Naive thymus-derived CD4-positive, alpha-beta T cell (primary cell): ENCODE measurements at regions not wholly inside any gene's neighbourhood (a gene's known extent, or its start where the extent isn't known, plus 50 kb on each side); places are given as distances from the start of the nearest gene placed in this dataset.
"Not testable (repeated sequence)": the region's sequence is repeated elsewhere in the genome, so short reads cannot be mapped to it uniquely, and the experiment has no call there.

ENCODE experiments used
- ATAC-seq: fragments of 150-1000 bp; cut with Tn5 transposase; 2 replicates; pipeline ENCODE4 v1.10.0; 2021; ENCODE audit warnings: mild to moderate bottlenecking, moderate library complexity
- CTCF ChIA-PET: fragments of 350-600 bp; sonication (Branson Sonifier 250); formaldehyde crosslinking; loops from one replicate; lab custom pipeline; 2021; ENCODE audit warnings: antibody characterized with exemption; lab: Charles Lee
- POLR2A ChIA-PET: fragments of 350-600 bp; sonication (Branson Sonifier 250); formaldehyde crosslinking; loops from one replicate; lab custom pipeline; 2021; ENCODE audit warnings: antibody characterized with exemption, inconsistent platforms; lab: Charles Lee
- DNase-seq, 9 donors: peaks; one replicate each; pipeline versions ENCODE4 v3.0.0 to v3.0.0-alpha.2; 2020 to 2022; ENCODE audit warnings: mixed read lengths in 1 of 9
- H3K27ac ChIP-seq: one replicate; pipeline ENCODE4 v1.7.0; 2013; ENCODE audit warnings: mild to moderate bottlenecking, low read depth, low read length, moderate library complexity
- H3K27me3 ChIP-seq, 2 donors: one replicate each; pipeline ENCODE4 v1.7.0; 2013; ENCODE audit warnings: low read length in 2 of 2, mild to moderate bottlenecking in 2 of 2, moderate library complexity in 2 of 2; ENCODE audit not compliant: control insufficient read depth in 2 of 2, insufficient read depth in 2 of 2
- H3K36me3 ChIP-seq, 3 experiments: 1 replicate in 2 of 3; 2 replicates in 1 of 3; pipeline ENCODE4 v1.7.0; 2013; ENCODE audit warnings: low read length in 3 of 3, mild to moderate bottlenecking in 3 of 3, moderate library complexity in 1 of 3; ENCODE audit not compliant: insufficient read depth in 3 of 3, control insufficient read depth in 2 of 3
- H3K4me1 ChIP-seq, 2 donors: one replicate each; pipeline ENCODE4 v1.7.0; 2013; ENCODE audit warnings: low read length in 2 of 2, mild to moderate bottlenecking in 2 of 2, moderate library complexity in 1 of 2; ENCODE audit not compliant: control insufficient read depth in 2 of 2, insufficient read depth in 2 of 2
- H3K4me3 ChIP-seq: 2 replicates; pipeline ENCODE4 v1.7.0; 2013; ENCODE audit warnings: mild to moderate bottlenecking, low read length
- H3K9me3 ChIP-seq, 3 experiments: 1 replicate in 2 of 3; 2 replicates in 1 of 3; pipeline ENCODE4 v1.7.0; 2013; ENCODE audit warnings: low read length in 3 of 3; ENCODE audit not compliant: control insufficient read depth in 2 of 3
- H3K27ac Mint-ChIP-seq, 9 donors: one replicate each; pipeline ENCODE4 v1.8.0; 2020 to 2022; ENCODE audit warnings: mixed read lengths in 9 of 9, mild to moderate bottlenecking in 8 of 9, moderate library complexity in 5 of 9, inconsistent platforms in 2 of 9
- H3K27me3 Mint-ChIP-seq, 5 donors: one replicate each; pipeline ENCODE4 v1.8.0; 2021 to 2022; ENCODE audit warnings: mixed read lengths in 5 of 5, mild to moderate bottlenecking in 1 of 5
- H3K36me3 Mint-ChIP-seq, 5 donors: one replicate each; pipeline ENCODE4 v1.8.0; 2020 to 2022; ENCODE audit warnings: mixed read lengths in 5 of 5, mild to moderate bottlenecking in 3 of 5, inconsistent platforms in 1 of 5
- H3K4me1 Mint-ChIP-seq, 7 donors: one replicate each; pipeline ENCODE4 v1.8.0; 2020 to 2022; ENCODE audit warnings: mixed read lengths in 7 of 7, mild to moderate bottlenecking in 3 of 7, inconsistent platforms in 1 of 7
- H3K4me3 Mint-ChIP-seq, 10 donors: one replicate each; pipeline ENCODE4 v1.8.0; 2020 to 2022; ENCODE audit warnings: mild to moderate bottlenecking in 10 of 10, mixed read lengths in 10 of 10, moderate library complexity in 6 of 10, inconsistent platforms in 2 of 10
- H3K9me3 Mint-ChIP-seq, 11 donors: one replicate each; pipeline ENCODE4 v1.8.0; 2020 to 2022; ENCODE audit warnings: mixed read lengths in 11 of 11, mild to moderate bottlenecking in 4 of 11, inconsistent platforms in 1 of 11, moderate library complexity in 1 of 11
- intact Hi-C, 2 donors: fragments of 100-400 bp; cut with micrococcal nuclease; formaldehyde crosslinking; loops; one replicate each; pipeline ENCODE4 v1.15.1; 2023

- H3K9me3 ChIP-seq, H3K27ac Mint-ChIP-seq, intact Hi-C loops, POLR2A ChIA-PET, H3K36me3 Mint-ChIP-seq, H3K4me1 Mint-ChIP-seq, H3K27me3 ChIP-seq, CTCF ChIA-PET, ATAC-seq, H3K36me3 ChIP-seq, H3K4me1 ChIP-seq, H3K4me3 ChIP-seq, H3K4me3 Mint-ChIP-seq, H3K27ac ChIP-seq, H3K27me3 Mint-ChIP-seq: not testable (repeated sequence)
- DNase-seq, result peak in 1 of 9 donors; percentile 7
- peaks cover 0 to 12% (median 0%) of the 10 kb centered on the region in 11 donors for H3K9me3 Mint-ChIP-seq
These were observed 187.7 kb upstream of the KCNH7 start for GRCh38 chr2:163026136-163026775.

GRCh38 chr2:163016882-163017281 is 178.3 kb upstream of the KCNH7 start:
- H3K36me3 ChIP-seq, H3K27me3 ChIP-seq, H3K36me3 Mint-ChIP-seq, H3K4me3 Mint-ChIP-seq, H3K27me3 Mint-ChIP-seq, CTCF ChIA-PET, H3K27ac Mint-ChIP-seq, intact Hi-C loops, H3K27ac ChIP-seq, POLR2A ChIA-PET, H3K4me1 Mint-ChIP-seq, H3K9me3 ChIP-seq, ATAC-seq, DNase-seq, H3K4me1 ChIP-seq, H3K4me3 ChIP-seq: not testable (repeated sequence)
- H3K9me3 Mint-ChIP-seq, result peaks cover 0 to 19% (median 9%) of the 10 kb centered on the region in 11 donors

GRCh38 chr2:163011000-163011399 is 172.4 kb upstream of the KCNH7 start:
- no peaks in the 10 kb centered on the region for H3K4me1 ChIP-seq
- DNase-seq (no peak), ATAC-seq (no peak)
- Mint-ChIP-seq H3K27me3 (no peaks in the 10 kb centered on the region), H3K36me3 (peaks cover 0 to 3% (median 0%) of the 10 kb centered on the region in 5 donors), H3K4me3 (no peak overlapping the region), H3K9me3 (peaks cover 2 to 33% (median 7%) of the 10 kb centered on the region in 11 donors), H3K4me1 (no peaks in the 10 kb centered on the region), H3K27ac (peak overlapping the region in 1 of 9 donors; percentile 27)
- H3K27me3 ChIP-seq, result no peaks in the 10 kb centered on the region
- intact Hi-C loops, result no loop called here
- no peak overlapping the region for H3K4me3 ChIP-seq
- ChIA-PET CTCF (no interaction called here), POLR2A (no interaction called here)
- no peaks in the 10 kb centered on the region for H3K36me3 ChIP-seq
- no peaks in the 10 kb centered on the region for H3K9me3 ChIP-seq
- no peak overlapping the region for H3K27ac ChIP-seq

- no peak overlapping the region for H3K27ac ChIP-seq
- no peaks in the 10 kb centered on the region for H3K4me1 Mint-ChIP-seq
- H3K9me3 ChIP-seq, result no peaks in the 10 kb centered on the region
- H3K27me3 ChIP-seq, result no peaks in the 10 kb centered on the region
- H3K4me1 ChIP-seq, result no peaks in the 10 kb centered on the region
- ATAC-seq, result no peak
- no peak overlapping the region for H3K27ac Mint-ChIP-seq
- intact Hi-C loops, result no loop called here
- ChIA-PET POLR2A (no interaction called here), CTCF (no interaction called here)
- H3K4me3 Mint-ChIP-seq, result no peak overlapping the region
- H3K36me3 ChIP-seq, result no peaks in the 10 kb centered on the region
- no peak for DNase-seq
- peaks cover 0 to 24% (median 2%) of the 10 kb centered on the region in 11 donors for H3K9me3 Mint-ChIP-seq
- no peaks in the 10 kb centered on the region for H3K36me3 Mint-ChIP-seq
- no peak overlapping the region for H3K4me3 ChIP-seq
- no peaks in the 10 kb centered on the region for H3K27me3 Mint-ChIP-seq
These were observed 170.1 kb upstream of the KCNH7 start for GRCh38 chr2:163008642-163009041.

- peaks cover 0 to 12% (median 3%) of the 10 kb centered on the region in 11 donors for H3K9me3 Mint-ChIP-seq
- Histone ChIP-seq H3K27ac (no peak overlapping the region), H3K4me1 (no peaks in the 10 kb centered on the region), H3K36me3 (no peaks in the 10 kb centered on the region), H3K9me3 (no peaks in the 10 kb centered on the region), H3K4me3 (no peak overlapping the region), H3K27me3 (no peaks in the 10 kb centered on the region)
- ChIA-PET POLR2A (no interaction called here), CTCF (no interaction called here)
- DNase-seq, result no peak
- no peaks in the 10 kb centered on the region for H3K36me3 Mint-ChIP-seq
- intact Hi-C loops, result no loop called here
- ATAC-seq, result no peak
- H3K27me3 Mint-ChIP-seq, result peaks cover 0 to 4% (median 0%) of the 10 kb centered on the region in 5 donors
- no peak overlapping the region for H3K27ac Mint-ChIP-seq
- no peak overlapping the region for H3K4me3 Mint-ChIP-seq
- H3K4me1 Mint-ChIP-seq, result no peaks in the 10 kb centered on the region
These were observed 156.2 kb upstream of the KCNH7 start for GRCh38 chr2:162994718-162995117.

GRCh38 chr2:162992828-162993227 is 154.3 kb upstream of the KCNH7 start:
- Histone ChIP-seq H3K4me1 (no peaks in the 10 kb centered on the region), H3K4me3 (no peak overlapping the region), H3K27me3 (no peaks in the 10 kb centered on the region), H3K9me3 (no peaks in the 10 kb centered on the region), H3K36me3 (no peaks in the 10 kb centered on the region), H3K27ac (no peak overlapping the region)
- H3K27me3 Mint-ChIP-seq, result peaks cover 0 to 4% (median 0%) of the 10 kb centered on the region in 5 donors
- ChIA-PET POLR2A (no interaction called here), CTCF (no interaction called here)
- no peaks in the 10 kb centered on the region for H3K36me3 Mint-ChIP-seq
- no peak for ATAC-seq
- no peaks in the 10 kb centered on the region for H3K4me1 Mint-ChIP-seq
- DNase-seq, result no peak
- H3K4me3 Mint-ChIP-seq, result no peak overlapping the region
- no peak overlapping the region for H3K27ac Mint-ChIP-seq
- H3K9me3 Mint-ChIP-seq, result peaks cover 0 to 19% (median 6%) of the 10 kb centered on the region in 11 donors
- intact Hi-C loops, result no loop called here

GRCh38 chr2:162989507-162989906 is 150.9 kb upstream of the KCNH7 start:
- no peaks in the 10 kb centered on the region for H3K4me1 Mint-ChIP-seq
- Histone ChIP-seq H3K36me3 (no peaks in the 10 kb centered on the region), H3K4me1 (no peaks in the 10 kb centered on the region), H3K4me3 (no peak overlapping the region), H3K27me3 (no peaks in the 10 kb centered on the region), H3K27ac (no peak overlapping the region), H3K9me3 (no peaks in the 10 kb centered on the region)
- no peak for ATAC-seq
- DNase-seq, result no peak
- ChIA-PET POLR2A (no interaction called here), CTCF (no interaction called here)
- peaks cover 0 to 19% (median 6%) of the 10 kb centered on the region in 11 donors for H3K9me3 Mint-ChIP-seq
- no peak overlapping the region for H3K4me3 Mint-ChIP-seq
- no peaks in the 10 kb centered on the region for H3K36me3 Mint-ChIP-seq
- no peak overlapping the region for H3K27ac Mint-ChIP-seq
- intact Hi-C loops, result no loop called here
- H3K27me3 Mint-ChIP-seq, result no peaks in the 10 kb centered on the region
